Testis (tissue), 2 donors: ENCODE measurements at regions not wholly inside any gene's neighbourhood (a gene's known extent, or its start where the extent isn't known, plus 50 kb on each side); places are given as distances from the start of the nearest gene placed in this dataset.

Experiments used
- POLR2A ChIP-seq: fragments of 450-650 bp; IDR thresholded peaks from one replicate; pipeline ENCODE4 v1.6.1; 2017; ENCODE audit warnings: antibody characterized with exemption, mild to moderate bottlenecking, moderate library complexity
- TF ChIP-seq, protein P1 (sequence below), 3 experiments: fragments of 450-650 bp in 2 of 3; fragments of 200-600 bp in 1 of 3; sonication (generic) in 1 of 3; IDR thresholded peaks; one replicate each; pipeline ENCODE4 v1.5.1; 2016 to 2019; ENCODE audit warnings: antibody characterized with exemption in 3 of 3, mild to moderate bottlenecking in 2 of 3, moderate library complexity in 1 of 3

DNA sequence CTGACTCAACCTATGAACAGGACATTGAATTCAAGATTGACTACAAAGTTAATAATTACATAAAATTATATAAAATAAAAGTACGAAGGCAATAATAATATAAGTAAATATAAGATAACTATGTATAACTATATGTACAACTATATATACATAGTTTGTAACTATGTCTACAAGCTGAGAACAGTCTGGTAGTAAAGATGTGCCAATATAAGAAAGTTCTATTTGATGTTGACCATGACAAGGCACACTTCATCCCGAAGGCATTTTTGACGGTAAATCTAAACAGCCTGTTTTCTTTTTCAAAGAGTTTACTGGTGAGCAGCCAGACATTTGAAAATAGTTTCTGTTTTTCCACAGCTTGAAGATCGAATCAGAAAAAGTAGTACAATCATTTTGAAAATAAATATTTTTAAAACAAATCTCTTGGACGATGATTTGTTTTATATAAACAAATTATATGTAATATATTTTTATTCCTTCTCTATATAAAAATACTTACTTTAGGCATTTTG, 112.9 kb downstream of the CEP44 start:
- TF ChIP-seq, protein P1, sequence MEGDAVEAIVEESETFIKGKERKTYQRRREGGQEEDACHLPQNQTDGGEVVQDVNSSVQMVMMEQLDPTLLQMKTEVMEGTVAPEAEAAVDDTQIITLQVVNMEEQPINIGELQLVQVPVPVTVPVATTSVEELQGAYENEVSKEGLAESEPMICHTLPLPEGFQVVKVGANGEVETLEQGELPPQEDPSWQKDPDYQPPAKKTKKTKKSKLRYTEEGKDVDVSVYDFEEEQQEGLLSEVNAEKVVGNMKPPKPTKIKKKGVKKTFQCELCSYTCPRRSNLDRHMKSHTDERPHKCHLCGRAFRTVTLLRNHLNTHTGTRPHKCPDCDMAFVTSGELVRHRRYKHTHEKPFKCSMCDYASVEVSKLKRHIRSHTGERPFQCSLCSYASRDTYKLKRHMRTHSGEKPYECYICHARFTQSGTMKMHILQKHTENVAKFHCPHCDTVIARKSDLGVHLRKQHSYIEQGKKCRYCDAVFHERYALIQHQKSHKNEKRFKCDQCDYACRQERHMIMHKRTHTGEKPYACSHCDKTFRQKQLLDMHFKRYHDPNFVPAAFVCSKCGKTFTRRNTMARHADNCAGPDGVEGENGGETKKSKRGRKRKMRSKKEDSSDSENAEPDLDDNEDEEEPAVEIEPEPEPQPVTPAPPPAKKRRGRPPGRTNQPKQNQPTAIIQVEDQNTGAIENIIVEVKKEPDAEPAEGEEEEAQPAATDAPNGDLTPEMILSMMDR (IDR thresholded peaks at IDR 0.05) = no peak
- no peak for TF ChIP-seq POLR2A
